ENCODE measurements at regions not wholly inside any gene's neighbourhood (a gene's known extent, or its start where the extent isn't known, plus 50 kb on each side); places are given as distances from the start of the nearest gene placed in this dataset.

- no CpG with 5 or more reads among the region's 3 CpGs for WGBS, 2 experiments (ENCODE audit: extremely low coverage in 2 of 2, insufficient read length in 1 of 2)
- H3K4me2 ChIP-seq (ENCODE audit: low read depth, low read length): no peak overlapping the region
- no peak overlapping the region for H2AK9ac ChIP-seq (replicated peaks; ENCODE audit: low read depth, low read length, poor library complexity)
- H3K27ac ChIP-seq (ENCODE audit: insufficient read depth, low read length): no peak overlapping the region
- no peak overlapping the region for H2BK15ac ChIP-seq (ENCODE audit: low read depth, low read length)
- intact Hi-C loops (cut with micrococcal nuclease) (no loop called here), in situ Hi-C loops (cut with MboI; ENCODE audit: low sequenced_read_pairs) (no loop called here), dilution Hi-C loops (cut with HindIII; ENCODE audit: low sequenced_read_pairs, unreplicated experiment) (no loop called here)
- H4K91ac ChIP-seq (ENCODE audit: insufficient read depth, low read depth, low read length): no peak overlapping the region
- no TSS peak for BruUV-seq (replicated peaks)
- no peaks in the 10 kb centered on the region for H3K9me3 ChIP-seq (ENCODE audit: control insufficient read depth, insufficient read depth, low read length)
- ATAC-seq (ENCODE audit: low read depth) (peak; percentile 100), DNase-seq (peak; percentile 85)
- H4K8ac ChIP-seq (ENCODE audit: low read depth in 2 of 2, low read length in 2 of 2): no peak overlapping the region
- no peak overlapping the region for H3K18ac ChIP-seq (ENCODE audit: low read depth, low read length)
- POLR2A ChIA-PET (ENCODE audit: unreplicated experiment): no interaction called here
- H2AK5ac ChIP-seq (ENCODE audit: low read depth, low read length): no peak overlapping the region
- no peak overlapping the region for H2AFZ ChIP-seq (replicated peaks; ENCODE audit: low read length, poor library complexity)
- no peak overlapping the region for H3K4ac ChIP-seq (ENCODE audit: low read depth, low read length)
- no peak overlapping the region for H3K4me3 ChIP-seq (ENCODE audit: insufficient read depth, low read depth, low read length)
- no peak overlapping the region for H2BK5ac ChIP-seq (ENCODE audit: low read depth, low read length, poor library complexity, severe bottlenecking)
- H2BK120ac ChIP-seq (ENCODE audit: low read depth, low read length): no peak overlapping the region
- no peak overlapping the region for H2BK20ac ChIP-seq (ENCODE audit: low read depth, low read length)
- H3K79me1 ChIP-seq (ENCODE audit: low read depth in 1 of 2, low read length in 2 of 2): no peaks in the 10 kb centered on the region
- CTCF ChIA-PET: interaction anchor here (0.6 to 1.0 kb wide), 2 partner anchors 20 to 25 kb away, joined by 3 to 4 read pairs; no protein-coding TSS in a partner anchor
- no peaks in the 10 kb centered on the region for H3K9me1 ChIP-seq (ENCODE audit: insufficient read depth, low read length)
- H3K36me3 ChIP-seq (ENCODE audit: control insufficient read depth, insufficient read depth, low read length): no peaks in the 10 kb centered on the region
- no peak overlapping the region for H4K5ac ChIP-seq (ENCODE audit: low read depth, low read length)
- TF ChIP-seq SMC3 (IDR thresholded peaks at IDR 0.05; ENCODE audit: low read depth, low read length) (peak; percentile 71), MAFK (IDR thresholded peaks at IDR 0.05; ENCODE audit: low read depth, low read length) (0 out of 2 replicates have a peak, but pooled peaks have one; percentile 5), ELK1 (IDR thresholded peaks at IDR 0.05; ENCODE audit: borderline replicate concordance, low read depth, low read length) (no peak), CTCF (conservative IDR thresholded peaks at IDR 0.05; ENCODE audit: low read depth, low read length) (peak; percentile 98), RAD21 (IDR thresholded peaks at IDR 0.05; ENCODE audit: low read length) (peak; percentile 77), CEBPB (IDR thresholded peaks at IDR 0.05; ENCODE audit: low read depth, low read length) (no peak)
- H3K56ac ChIP-seq (ENCODE audit: extremely low read depth, insufficient read depth, low read length): no peak overlapping the region
- H3K9ac ChIP-seq (ENCODE audit: low read depth, low read length): no peak overlapping the region
- H3K27me3 ChIP-seq (ENCODE audit: control insufficient read depth, insufficient read depth, low read length): no peaks in the 10 kb centered on the region
- H3K23ac ChIP-seq (ENCODE audit: low read depth, low read length): no peak overlapping the region
- no peaks in the 10 kb centered on the region for H3K4me1 ChIP-seq (ENCODE audit: control insufficient read depth, insufficient read depth, low read length)
- H3K14ac ChIP-seq (replicated peaks; ENCODE audit: low read depth, low read length): no peak overlapping the region
- H4K20me1 ChIP-seq (ENCODE audit: insufficient read depth, low read length): no peaks in the 10 kb centered on the region
These were observed 100.8 kb downstream of the SPIN4 start for GRCh38 chrX:63250253-63250868.
